ENCODE measurements at regions not wholly inside any gene's neighbourhood (a gene's known extent, or its start where the extent isn't known, plus 50 kb on each side); places are given as distances from the start of the nearest gene placed in this dataset.

- TF ChIP-seq, protein P1, sequence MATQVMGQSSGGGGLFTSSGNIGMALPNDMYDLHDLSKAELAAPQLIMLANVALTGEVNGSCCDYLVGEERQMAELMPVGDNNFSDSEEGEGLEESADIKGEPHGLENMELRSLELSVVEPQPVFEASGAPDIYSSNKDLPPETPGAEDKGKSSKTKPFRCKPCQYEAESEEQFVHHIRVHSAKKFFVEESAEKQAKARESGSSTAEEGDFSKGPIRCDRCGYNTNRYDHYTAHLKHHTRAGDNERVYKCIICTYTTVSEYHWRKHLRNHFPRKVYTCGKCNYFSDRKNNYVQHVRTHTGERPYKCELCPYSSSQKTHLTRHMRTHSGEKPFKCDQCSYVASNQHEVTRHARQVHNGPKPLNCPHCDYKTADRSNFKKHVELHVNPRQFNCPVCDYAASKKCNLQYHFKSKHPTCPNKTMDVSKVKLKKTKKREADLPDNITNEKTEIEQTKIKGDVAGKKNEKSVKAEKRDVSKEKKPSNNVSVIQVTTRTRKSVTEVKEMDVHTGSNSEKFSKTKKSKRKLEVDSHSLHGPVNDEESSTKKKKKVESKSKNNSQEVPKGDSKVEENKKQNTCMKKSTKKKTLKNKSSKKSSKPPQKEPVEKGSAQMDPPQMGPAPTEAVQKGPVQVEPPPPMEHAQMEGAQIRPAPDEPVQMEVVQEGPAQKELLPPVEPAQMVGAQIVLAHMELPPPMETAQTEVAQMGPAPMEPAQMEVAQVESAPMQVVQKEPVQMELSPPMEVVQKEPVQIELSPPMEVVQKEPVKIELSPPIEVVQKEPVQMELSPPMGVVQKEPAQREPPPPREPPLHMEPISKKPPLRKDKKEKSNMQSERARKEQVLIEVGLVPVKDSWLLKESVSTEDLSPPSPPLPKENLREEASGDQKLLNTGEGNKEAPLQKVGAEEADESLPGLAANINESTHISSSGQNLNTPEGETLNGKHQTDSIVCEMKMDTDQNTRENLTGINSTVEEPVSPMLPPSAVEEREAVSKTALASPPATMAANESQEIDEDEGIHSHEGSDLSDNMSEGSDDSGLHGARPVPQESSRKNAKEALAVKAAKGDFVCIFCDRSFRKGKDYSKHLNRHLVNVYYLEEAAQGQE (IDR thresholded peaks at IDR 0.05; ENCODE audit: low read depth, low read length), result no peak
- TF ChIP-seq EP300 (IDR thresholded peaks at IDR 0.05; ENCODE audit: borderline replicate concordance in 1 of 2, low read depth in 1 of 2, low read length in 1 of 2), result no peak
- TF ChIP-seq, protein P2, sequence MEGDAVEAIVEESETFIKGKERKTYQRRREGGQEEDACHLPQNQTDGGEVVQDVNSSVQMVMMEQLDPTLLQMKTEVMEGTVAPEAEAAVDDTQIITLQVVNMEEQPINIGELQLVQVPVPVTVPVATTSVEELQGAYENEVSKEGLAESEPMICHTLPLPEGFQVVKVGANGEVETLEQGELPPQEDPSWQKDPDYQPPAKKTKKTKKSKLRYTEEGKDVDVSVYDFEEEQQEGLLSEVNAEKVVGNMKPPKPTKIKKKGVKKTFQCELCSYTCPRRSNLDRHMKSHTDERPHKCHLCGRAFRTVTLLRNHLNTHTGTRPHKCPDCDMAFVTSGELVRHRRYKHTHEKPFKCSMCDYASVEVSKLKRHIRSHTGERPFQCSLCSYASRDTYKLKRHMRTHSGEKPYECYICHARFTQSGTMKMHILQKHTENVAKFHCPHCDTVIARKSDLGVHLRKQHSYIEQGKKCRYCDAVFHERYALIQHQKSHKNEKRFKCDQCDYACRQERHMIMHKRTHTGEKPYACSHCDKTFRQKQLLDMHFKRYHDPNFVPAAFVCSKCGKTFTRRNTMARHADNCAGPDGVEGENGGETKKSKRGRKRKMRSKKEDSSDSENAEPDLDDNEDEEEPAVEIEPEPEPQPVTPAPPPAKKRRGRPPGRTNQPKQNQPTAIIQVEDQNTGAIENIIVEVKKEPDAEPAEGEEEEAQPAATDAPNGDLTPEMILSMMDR (IDR thresholded peaks at IDR 0.05), result no peak
- TF ChIP-seq POLR2AphosphoS5 (IDR thresholded peaks at IDR 0.05; ENCODE audit: low read depth, low read length), result no peak
- no peak for TF ChIP-seq RXRA (IDR thresholded peaks at IDR 0.05; ENCODE audit: borderline replicate concordance, low read depth)
- TF ChIP-seq TAF1 (IDR thresholded peaks at IDR 0.05; ENCODE audit: borderline replicate concordance, low read depth, low read length), result no peak
- no peak for TF ChIP-seq RCOR1 (IDR thresholded peaks at IDR 0.05; ENCODE audit: low read length)
- no peak for TF ChIP-seq RAD21 (IDR thresholded peaks at IDR 0.05; ENCODE audit: low read length)
- no peak for TF ChIP-seq TEAD4 (IDR thresholded peaks at IDR 0.05; ENCODE audit: borderline replicate concordance, insufficient read depth)
- no peak for TF ChIP-seq SIN3A (IDR thresholded peaks at IDR 0.05; ENCODE audit: borderline replicate concordance, low read depth, low read length)
- no peak for TF ChIP-seq EZH2phosphoT487 (IDR thresholded peaks at IDR 0.05; ENCODE audit: borderline replicate concordance, low read depth)
- TF ChIP-seq, protein P3, sequence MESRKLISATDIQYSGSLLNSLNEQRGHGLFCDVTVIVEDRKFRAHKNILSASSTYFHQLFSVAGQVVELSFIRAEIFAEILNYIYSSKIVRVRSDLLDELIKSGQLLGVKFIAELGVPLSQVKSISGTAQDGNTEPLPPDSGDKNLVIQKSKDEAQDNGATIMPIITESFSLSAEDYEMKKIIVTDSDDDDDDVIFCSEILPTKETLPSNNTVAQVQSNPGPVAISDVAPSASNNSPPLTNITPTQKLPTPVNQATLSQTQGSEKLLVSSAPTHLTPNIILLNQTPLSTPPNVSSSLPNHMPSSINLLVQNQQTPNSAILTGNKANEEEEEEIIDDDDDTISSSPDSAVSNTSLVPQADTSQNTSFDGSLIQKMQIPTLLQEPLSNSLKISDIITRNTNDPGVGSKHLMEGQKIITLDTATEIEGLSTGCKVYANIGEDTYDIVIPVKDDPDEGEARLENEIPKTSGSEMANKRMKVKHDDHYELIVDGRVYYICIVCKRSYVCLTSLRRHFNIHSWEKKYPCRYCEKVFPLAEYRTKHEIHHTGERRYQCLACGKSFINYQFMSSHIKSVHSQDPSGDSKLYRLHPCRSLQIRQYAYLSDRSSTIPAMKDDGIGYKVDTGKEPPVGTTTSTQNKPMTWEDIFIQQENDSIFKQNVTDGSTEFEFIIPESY (IDR thresholded peaks at IDR 0.05; ENCODE audit: borderline replicate concordance, low read depth), result no peak
- TF ChIP-seq TCF12 (IDR thresholded peaks at IDR 0.05), result no peak
These were observed 363.9 kb upstream of the ZNF507 start for GRCh38 chr19:31981545-31981944.

Measured in SK-N-SH (cell line).